H1 (cell line): ENCODE measurements at regions not wholly inside any gene's neighbourhood (a gene's known extent, or its start where the extent isn't known, plus 50 kb on each side); places are given as distances from the start of the nearest gene placed in this dataset.

Experiments
- CTCF ChIA-PET: fragments of 300-600 bp; sonication (Branson Sonifier 250); formaldehyde crosslinking; loops from one replicate; lab custom pipeline; 2021; ENCODE audit not compliant: partially characterized antibody; lab: Charles Lee
- POLR2A ChIA-PET: fragments of 300-600 bp; sonication (Branson Sonifier 250); formaldehyde crosslinking; loops from one replicate; lab custom pipeline; 2021; ENCODE audit warnings: inconsistent platforms; ENCODE audit not compliant: partially characterized antibody; lab: Charles Lee
- DNase-seq, 2 experiments: peaks; one replicate each; pipeline versions ENCODE4 v3.0.0 to v3.0.0-alpha.2; 2010 to 2022; ENCODE audit warnings: low spot score in 2 of 2, low read depth in 1 of 2, mixed read lengths in 1 of 2
- FAIRE-seq: peaks from 2 replicates; lab custom pipeline; 2011; peaks lifted over from hg19 to GRCh38; lab: Jason Lieb, UNC
- H2AFZ ChIP-seq: 2 replicates; pipeline ENCODE4 v1.8.1; 2012; ENCODE audit warnings: low read length, inconsistent platforms
- H2AK5ac ChIP-seq: 2 replicates; pipeline ENCODE4 v1.6.1; 2013; ENCODE audit warnings: low read depth, low read length
- H2BK120ac ChIP-seq: replicated peaks from 2 replicates; pipeline ENCODE3; 2013; ENCODE audit warnings: low read depth, low read length, inconsistent platforms
- H2BK12ac ChIP-seq: 2 replicates; pipeline ENCODE4 v1.6.1; 2013; ENCODE audit warnings: low read depth, low read length
- H2BK15ac ChIP-seq: 2 replicates; pipeline ENCODE4 v1.6.1; 2013; ENCODE audit warnings: low read length
- H2BK20ac ChIP-seq: 2 replicates; pipeline ENCODE4 v1.6.1; 2013; ENCODE audit warnings: low read length
- H2BK5ac ChIP-seq: 2 replicates; pipeline ENCODE4 v1.6.1; 2013; ENCODE audit warnings: low read depth, low read length
- H3K14ac ChIP-seq: 2 replicates; pipeline ENCODE4 v1.6.1; 2013; ENCODE audit warnings: inconsistent platforms; ENCODE audit not compliant: insufficient read length
- H3K18ac ChIP-seq: 2 replicates; pipeline ENCODE4 v1.6.1; 2013; ENCODE audit warnings: low read length; ENCODE audit errors: extremely low read depth
- H3K23ac ChIP-seq: 2 replicates; pipeline ENCODE4 v1.6.1; 2013; ENCODE audit warnings: inconsistent platforms; ENCODE audit not compliant: insufficient read length
- H3K23me2 ChIP-seq: 2 replicates; pipeline ENCODE4 v1.6.1; 2013; ENCODE audit warnings: low read depth, low read length
- H3K27ac ChIP-seq: 2 replicates; pipeline ENCODE4 v1.6.1; 2011; ENCODE audit warnings: low read depth, low read length, inconsistent platforms
- H3K27me3 ChIP-seq, 4 experiments: replicated peaks in 1 of 4; 1 replicate in 1 of 4; 2 replicates in 3 of 4; pipeline versions ENCODE4 v1.6.1 to v1.8.1; 2011 to 2013; ENCODE audit warnings: low read length in 3 of 4, mild to moderate bottlenecking in 3 of 4, inconsistent platforms in 2 of 4, mixed read lengths in 2 of 4, moderate library complexity in 1 of 4; ENCODE audit not compliant: control insufficient read depth in 3 of 4, insufficient read depth in 3 of 4; ENCODE audit errors: extremely low read depth in 1 of 4
- H3K36me3 ChIP-seq, 4 experiments: 2 replicates each; pipeline versions ENCODE4 v1.6.1 to v1.8.1; 2011 to 2013; ENCODE audit warnings: mild to moderate bottlenecking in 4 of 4, low read length in 3 of 4, moderate library complexity in 2 of 4, control low read depth in 1 of 4, inconsistent platforms in 1 of 4; ENCODE audit not compliant: insufficient read depth in 4 of 4, control insufficient read depth in 2 of 4
- H3K4ac ChIP-seq: replicated peaks from 2 replicates; pipeline ENCODE3; 2013; ENCODE audit warnings: low read length, low read depth, mixed read lengths, inconsistent platforms; ENCODE audit not compliant: insufficient read length
- H3K4me1 ChIP-seq, 4 experiments: replicated peaks in 1 of 4; 1 replicate in 1 of 4; 2 replicates in 3 of 4; pipeline versions ENCODE4 v1.6.1 to v1.8.1; 2011 to 2013; ENCODE audit warnings: low read length in 3 of 4, inconsistent platforms in 2 of 4, mixed read lengths in 1 of 4; ENCODE audit not compliant: insufficient read depth in 4 of 4, control insufficient read depth in 3 of 4
- H3K4me2 ChIP-seq, 2 experiments: 2 replicates each; pipeline versions ENCODE4 v1.6.1 to v1.8.1; 2011 to 2013; ENCODE audit warnings: low read depth in 2 of 2, low read length in 2 of 2, control low read depth in 1 of 2, inconsistent platforms in 1 of 2, mild to moderate bottlenecking in 1 of 2; ENCODE audit not compliant: insufficient read depth in 1 of 2
- H3K4me3 ChIP-seq, 4 experiments: fragments of 200-600, 300-600 bp in 1 of 4; sonication (generic), shearing (Covaris generic), sonication (Bioruptor Twin) in 1 of 4; 2 replicates each; pipeline versions ENCODE4 v1.5.1 to v1.8.1; 2011 to 2016; ENCODE audit warnings: low read length in 4 of 4, low read depth in 3 of 4, control low read depth in 2 of 4, inconsistent platforms in 2 of 4, mild to moderate bottlenecking in 2 of 4, mixed read lengths in 1 of 4, moderate library complexity in 1 of 4; ENCODE audit not compliant: insufficient read depth in 2 of 4; ENCODE audit errors: extremely low read depth in 1 of 4
- H3K56ac ChIP-seq: replicated peaks from 2 replicates; pipeline ENCODE3; 2013; ENCODE audit warnings: low read depth, mild to moderate bottlenecking, mixed read lengths, low read length, inconsistent platforms; ENCODE audit not compliant: insufficient read length
- H3K79me1 ChIP-seq: 2 replicates; pipeline ENCODE4 v1.6.1; 2013; ENCODE audit warnings: low read depth, low read length, control low read depth
- H3K79me2 ChIP-seq, 2 experiments: 2 replicates each; pipeline versions ENCODE4 v1.6.1 to v1.8.1; 2012 to 2013; ENCODE audit warnings: low read length in 2 of 2, mild to moderate bottlenecking in 2 of 2, inconsistent platforms in 1 of 2; ENCODE audit not compliant: insufficient read depth in 2 of 2, control insufficient read depth in 1 of 2
- H3K9ac ChIP-seq, 4 experiments: replicated peaks in 1 of 4; 1 replicate in 1 of 4; 2 replicates in 3 of 4; pipeline versions ENCODE4 v1.6.1 to v1.8.1; 2011 to 2013; ENCODE audit warnings: low read depth in 3 of 4, low read length in 3 of 4, control low read depth in 2 of 4, mild to moderate bottlenecking in 2 of 4, moderate library complexity in 2 of 4, inconsistent platforms in 1 of 4; ENCODE audit errors: extremely low read depth in 1 of 4
- H3K9me3 ChIP-seq, 2 experiments: 2 replicates each; pipeline versions ENCODE4 v1.6.1 to v1.8.1; 2012 to 2013; ENCODE audit warnings: mild to moderate bottlenecking in 2 of 2, moderate library complexity in 2 of 2, control low read depth in 1 of 2, inconsistent platforms in 1 of 2, low read depth in 1 of 2, low read length in 1 of 2, mixed read lengths in 1 of 2; ENCODE audit not compliant: insufficient read depth in 2 of 2
- H4K20me1 ChIP-seq, 2 experiments: replicated peaks in 1 of 2; 2 replicates each; pipeline versions ENCODE3 to v1.8.1; 2011 to 2013; ENCODE audit warnings: inconsistent platforms in 2 of 2, low read length in 2 of 2, mild to moderate bottlenecking in 1 of 2; ENCODE audit not compliant: insufficient read depth in 2 of 2, control insufficient read depth in 1 of 2
- H4K5ac ChIP-seq: 2 replicates; pipeline ENCODE4 v1.6.1; 2013; ENCODE audit warnings: low read length, low read depth, mixed read lengths, inconsistent platforms; ENCODE audit not compliant: insufficient read length
- H4K8ac ChIP-seq: 2 replicates; pipeline ENCODE4 v1.8.0; 2013; ENCODE audit warnings: mild to moderate bottlenecking, moderate library complexity, low read length, inconsistent platforms; ENCODE audit not compliant: insufficient read depth; ENCODE audit errors: extremely low read depth
- H4K91ac ChIP-seq: replicated peaks from 2 replicates; pipeline ENCODE3; 2013; ENCODE audit warnings: low read length, mixed read lengths, inconsistent platforms; ENCODE audit not compliant: insufficient read length
- BRCA1 ChIP-seq: IDR thresholded peaks from 2 replicates; pipeline ENCODE4 v1.6.1; 2012; ENCODE audit warnings: low read depth, low read length, improper control_type of control experiment
- EGR1 ChIP-seq: IDR thresholded peaks from 2 replicates; pipeline ENCODE4 v1.6.1; 2011; ENCODE audit warnings: low read depth, low read length, borderline replicate concordance
- EP300 ChIP-seq, 2 experiments: IDR thresholded peaks; 1 replicate in 1 of 2; 2 replicates in 1 of 2; pipeline ENCODE4 v1.6.1; 2011 to 2012; ENCODE audit warnings: low read depth in 2 of 2, low read length in 2 of 2, mild to moderate bottlenecking in 2 of 2, borderline replicate concordance in 1 of 2, inconsistent platforms in 1 of 2, moderate library complexity in 1 of 2
- JUND ChIP-seq: IDR thresholded peaks from 2 replicates; pipeline ENCODE4 v1.6.1; 2011; ENCODE audit warnings: mild to moderate bottlenecking, improper control_type of control experiment, low read length
- KDM5A ChIP-seq: fragments of 200-600 bp; IDR thresholded peaks from 2 replicates; pipeline ENCODE4 v1.7.1; 2012; ENCODE audit warnings: mild to moderate bottlenecking, low read length, inconsistent platforms, mixed read lengths
- MAFK ChIP-seq: IDR thresholded peaks from 2 replicates; pipeline ENCODE4 v1.6.1; 2012; ENCODE audit warnings: low read depth, mild to moderate bottlenecking, improper control_type of control experiment, low read length
- SIX5 ChIP-seq: IDR thresholded peaks from 2 replicates; pipeline ENCODE4 v1.6.1; 2011; ENCODE audit warnings: mild to moderate bottlenecking, low read depth, low read length
- SP2 ChIP-seq: IDR thresholded peaks from 2 replicates; pipeline ENCODE4 v1.6.1; 2012; ENCODE audit warnings: mild to moderate bottlenecking, low read length, inconsistent platforms
- SRF ChIP-seq: IDR thresholded peaks from 2 replicates; pipeline ENCODE4 v1.6.1; 2011; ENCODE audit warnings: mild to moderate bottlenecking, low read depth, low read length, moderate library complexity
- TEAD4 ChIP-seq: IDR thresholded peaks from 2 replicates; pipeline ENCODE4 v1.6.1; 2012; ENCODE audit warnings: low read depth, low read length, inconsistent platforms, mixed read lengths
- WGBS, 2 experiments: shearing (Covaris generic) in 1 of 2; methylation state at CpG; one replicate each; pipeline versions ENCODE4 v1.1.6 to v1.1.7; 2013 to 2015; ENCODE audit warnings: low lambda C conversion rate in 2 of 2, mixed read lengths in 2 of 2, inconsistent platforms in 1 of 2, low coverage in 1 of 2, missing lambda C conversion rate in 1 of 2; ENCODE audit not compliant: insufficient replicate concordance in 2 of 2, insufficient coverage in 1 of 2, insufficient read length in 1 of 2; ENCODE audit errors: extremely low coverage in 1 of 2, missing lambda C conversion rate in 1 of 2; 5-methylcytosine and 5-hydroxymethylcytosine counted together

DNA sequence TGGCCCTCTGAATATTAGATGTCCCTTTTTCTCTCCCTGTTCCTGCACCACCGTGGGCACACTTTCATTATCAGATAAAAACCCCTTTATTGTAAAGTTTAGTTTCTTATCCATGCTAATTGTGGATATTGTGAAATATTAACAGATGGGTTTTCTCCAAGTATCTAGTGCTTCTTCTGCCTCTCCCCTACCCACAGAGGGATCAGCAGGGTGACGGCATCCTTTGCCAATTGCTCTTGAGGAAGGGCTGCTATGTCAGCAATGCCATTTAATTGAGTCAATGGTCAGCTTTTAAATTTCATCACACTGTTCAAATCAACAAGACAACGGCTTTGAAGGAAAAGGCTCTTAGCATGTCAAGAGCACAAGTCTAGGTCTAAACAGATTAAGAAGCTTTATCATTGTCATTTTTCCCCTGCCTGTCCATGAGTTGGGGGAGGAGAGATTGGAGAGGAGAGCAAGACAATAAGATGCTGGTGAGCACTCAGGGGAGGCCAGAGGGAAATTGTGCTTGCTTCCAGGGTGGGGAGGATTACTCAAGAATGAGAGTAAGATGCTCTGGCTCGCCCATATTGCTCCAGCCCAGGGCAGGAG lies 443.0 kb upstream of the CCL2 start:
- Histone ChIP-seq H3K36me3 (no peaks in the 10 kb centered on the region), H4K20me1 (no peaks in the 10 kb centered on the region), H2BK5ac (no peak overlapping the region), H3K56ac (no peak overlapping the region), H3K18ac (no peak overlapping the region), H3K14ac (no peak overlapping the region), H4K91ac (no peak overlapping the region), H3K4me1 (peaks cover 0 to 4% (median 1%) of the 10 kb centered on the region in 4 experiments; a peak in 2 of 7 replicates), H3K23me2 (no peaks in the 10 kb centered on the region; the same call in 1 of the 2 replicates), H2BK20ac (no peak overlapping the region), H3K79me1 (no peaks in the 10 kb centered on the region), H3K9ac (no peak overlapping the region), H2BK120ac (no peak overlapping the region), H3K4me3 (no peak overlapping the region), H3K27me3 (peaks cover 0 to 3% (median 0%) of the 10 kb centered on the region in 4 experiments; a peak in 1 of 7 replicates), H3K79me2 (no peaks in the 10 kb centered on the region), H3K27ac (no peak overlapping the region), H3K4me2 (no peak overlapping the region; a peak in 1 of 4 replicates), H3K23ac (no peak overlapping the region), H3K9me3 (no peaks in the 10 kb centered on the region), H4K8ac (no peak overlapping the region), H2AFZ (no peak overlapping the region), H2AK5ac (no peak overlapping the region), H4K5ac (no peak overlapping the region), H3K4ac (no peak overlapping the region), H2BK15ac (no peak overlapping the region), H2BK12ac (no peak overlapping the region)
- DNase-seq = no peak
- TF ChIP-seq EGR1 (no peak), SRF (no peak), JUND (no peak), BRCA1 (no peak), KDM5A (no peak), SIX5 (no peak), TEAD4 (no peak), EP300 (IDR thresholded peaks at IDR 0.05; ENCODE audit: borderline replicate concordance in 1 of 2, low read depth in 2 of 2, low read length in 2 of 2) (no peak), MAFK (no peak), SP2 (no peak)
- FAIRE-seq = no peak
- ChIA-PET POLR2A (no interaction called here), CTCF (interaction anchor here (0.5 to 1.3 kb wide), 4 partner anchors 11 to 269 kb away, joined by 3 to 4 read pairs (median 4); no protein-coding TSS in a partner anchor)
- WGBS, 2 experiments = 87% methylated on average over 4 of the region's 4 CpGs; no CpG with 5 or more reads in 1 of the 2 experiments
